Testis (tissue), 2 donors: ENCODE measurements at regions not wholly inside any gene's neighbourhood (a gene's known extent, or its start where the extent isn't known, plus 50 kb on each side); places are given as distances from the start of the nearest gene placed in this dataset.

Experiments used
- DNase-seq: peaks from one replicate; pipeline ENCODE4 v3.0.0-alpha.2; 2019
- H3K27ac ChIP-seq, 2 donors: fragments of 200-600 bp; sonication (generic); one replicate each; pipeline ENCODE4 v1.5.1; 2019
- H3K27me3 ChIP-seq: fragments of 200-600 bp; sonication (generic); one replicate; pipeline ENCODE4 v1.5.1; 2019
- H3K36me3 ChIP-seq: fragments of 200-600 bp; sonication (generic); one replicate; pipeline ENCODE4 v1.5.1; 2017; ENCODE audit warnings: low read depth; ENCODE audit errors: missing control alignments
- H3K4me1 ChIP-seq: fragments of 200-600 bp; sonication (generic); one replicate; pipeline ENCODE4 v1.5.1; 2019
- H3K4me3 ChIP-seq, 2 donors: fragments of 200-600 bp; sonication (generic); one replicate each; pipeline ENCODE4 v1.5.1; 2017 to 2019
- H3K9me3 ChIP-seq: fragments of 200-600 bp; sonication (generic); one replicate; pipeline ENCODE4 v1.5.1; 2017
- POLR2A ChIP-seq: fragments of 450-650 bp; IDR thresholded peaks from one replicate; pipeline ENCODE4 v1.6.1; 2017; ENCODE audit warnings: antibody characterized with exemption, mild to moderate bottlenecking, moderate library complexity
- WGBS, 2 donors: methylation state at CpG; one replicate each; pipeline ENCODE4 v1.1.5; 2018; 5-methylcytosine and 5-hydroxymethylcytosine counted together
- intact Hi-C: fragments of 100-400 bp; cut with DNase I; formaldehyde crosslinking; loops from one replicate; pipeline ENCODE4 v1.15.1; 2023; ENCODE audit warnings: low total_unique reads
- TF ChIP-seq, protein P1 (sequence below), 3 experiments: fragments of 450-650 bp in 2 of 3; fragments of 200-600 bp in 1 of 3; sonication (generic) in 1 of 3; IDR thresholded peaks; one replicate each; pipeline ENCODE4 v1.5.1; 2016 to 2019; ENCODE audit warnings: antibody characterized with exemption in 3 of 3, mild to moderate bottlenecking in 2 of 3, moderate library complexity in 1 of 3

DNA sequence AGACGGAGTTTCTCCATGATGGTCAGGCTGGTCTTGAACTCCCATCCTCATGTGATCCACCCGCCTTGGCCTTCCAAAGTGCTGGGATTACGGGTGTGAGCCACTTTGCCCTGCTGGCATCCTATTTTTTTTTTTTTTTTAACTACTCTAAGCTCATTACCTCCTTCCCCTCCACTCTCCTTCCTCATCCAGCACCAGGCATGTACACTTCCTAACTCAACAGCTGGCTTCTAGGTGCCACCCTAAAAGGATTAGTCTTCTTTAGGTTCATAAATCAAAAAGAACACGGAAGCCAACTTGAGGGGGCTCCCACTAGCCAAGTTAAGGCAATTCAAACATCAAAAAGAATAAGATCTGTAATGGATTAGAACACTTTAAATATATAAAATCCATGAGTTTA, 70.6 kb upstream of the TEX51 start:
- no peaks in the 10 kb centered on the region for H3K36me3 ChIP-seq
- no peak overlapping the region for H3K27ac ChIP-seq
- 90% methylated on average over 4 of the region's 4 CpGs for WGBS, 2 donors
- intact Hi-C loops, result no loop called here
- H3K27me3 ChIP-seq, result no peaks in the 10 kb centered on the region
- DNase-seq, result no peak
- no peak for TF ChIP-seq POLR2A
- TF ChIP-seq, protein P1, sequence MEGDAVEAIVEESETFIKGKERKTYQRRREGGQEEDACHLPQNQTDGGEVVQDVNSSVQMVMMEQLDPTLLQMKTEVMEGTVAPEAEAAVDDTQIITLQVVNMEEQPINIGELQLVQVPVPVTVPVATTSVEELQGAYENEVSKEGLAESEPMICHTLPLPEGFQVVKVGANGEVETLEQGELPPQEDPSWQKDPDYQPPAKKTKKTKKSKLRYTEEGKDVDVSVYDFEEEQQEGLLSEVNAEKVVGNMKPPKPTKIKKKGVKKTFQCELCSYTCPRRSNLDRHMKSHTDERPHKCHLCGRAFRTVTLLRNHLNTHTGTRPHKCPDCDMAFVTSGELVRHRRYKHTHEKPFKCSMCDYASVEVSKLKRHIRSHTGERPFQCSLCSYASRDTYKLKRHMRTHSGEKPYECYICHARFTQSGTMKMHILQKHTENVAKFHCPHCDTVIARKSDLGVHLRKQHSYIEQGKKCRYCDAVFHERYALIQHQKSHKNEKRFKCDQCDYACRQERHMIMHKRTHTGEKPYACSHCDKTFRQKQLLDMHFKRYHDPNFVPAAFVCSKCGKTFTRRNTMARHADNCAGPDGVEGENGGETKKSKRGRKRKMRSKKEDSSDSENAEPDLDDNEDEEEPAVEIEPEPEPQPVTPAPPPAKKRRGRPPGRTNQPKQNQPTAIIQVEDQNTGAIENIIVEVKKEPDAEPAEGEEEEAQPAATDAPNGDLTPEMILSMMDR (IDR thresholded peaks at IDR 0.05), result no peak
- no peaks in the 10 kb centered on the region for H3K9me3 ChIP-seq
- H3K4me1 ChIP-seq, result no peaks in the 10 kb centered on the region
- H3K4me3 ChIP-seq, result no peak overlapping the region

DNA sequence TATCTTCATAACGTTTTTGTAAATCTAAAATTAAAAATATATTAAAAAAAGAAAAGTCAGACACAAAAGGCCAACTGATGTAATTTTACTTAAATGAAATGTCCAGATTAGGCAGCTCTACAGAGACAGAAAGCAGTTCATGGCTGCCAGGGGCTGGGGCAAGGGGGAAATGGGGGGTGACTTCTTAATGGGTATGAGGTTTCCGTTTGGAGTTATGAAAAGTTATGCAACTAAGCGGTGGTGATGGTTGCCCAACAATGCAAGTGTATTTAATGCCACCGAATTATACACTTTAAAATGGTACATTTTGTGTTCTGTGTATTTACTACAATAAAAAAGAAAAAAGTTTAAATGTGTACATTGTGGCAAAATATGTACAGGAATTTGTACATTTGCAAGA, 70.2 kb upstream of the TEX51 start:
- TF ChIP-seq POLR2A, result no peak
- TF ChIP-seq, protein P1 (IDR thresholded peaks at IDR 0.05), result no peak
- DNase-seq, result no peak
- no peaks in the 10 kb centered on the region for H3K27me3 ChIP-seq
- 85% methylated on average over 4 of the region's 4 CpGs for WGBS, 2 donors
- no peaks in the 10 kb centered on the region for H3K4me1 ChIP-seq
- no peaks in the 10 kb centered on the region for H3K9me3 ChIP-seq
- H3K36me3 ChIP-seq, result no peaks in the 10 kb centered on the region
- no peak overlapping the region for H3K27ac ChIP-seq
- H3K4me3 ChIP-seq, result no peak overlapping the region
- intact Hi-C loops, result no loop called here

DNA sequence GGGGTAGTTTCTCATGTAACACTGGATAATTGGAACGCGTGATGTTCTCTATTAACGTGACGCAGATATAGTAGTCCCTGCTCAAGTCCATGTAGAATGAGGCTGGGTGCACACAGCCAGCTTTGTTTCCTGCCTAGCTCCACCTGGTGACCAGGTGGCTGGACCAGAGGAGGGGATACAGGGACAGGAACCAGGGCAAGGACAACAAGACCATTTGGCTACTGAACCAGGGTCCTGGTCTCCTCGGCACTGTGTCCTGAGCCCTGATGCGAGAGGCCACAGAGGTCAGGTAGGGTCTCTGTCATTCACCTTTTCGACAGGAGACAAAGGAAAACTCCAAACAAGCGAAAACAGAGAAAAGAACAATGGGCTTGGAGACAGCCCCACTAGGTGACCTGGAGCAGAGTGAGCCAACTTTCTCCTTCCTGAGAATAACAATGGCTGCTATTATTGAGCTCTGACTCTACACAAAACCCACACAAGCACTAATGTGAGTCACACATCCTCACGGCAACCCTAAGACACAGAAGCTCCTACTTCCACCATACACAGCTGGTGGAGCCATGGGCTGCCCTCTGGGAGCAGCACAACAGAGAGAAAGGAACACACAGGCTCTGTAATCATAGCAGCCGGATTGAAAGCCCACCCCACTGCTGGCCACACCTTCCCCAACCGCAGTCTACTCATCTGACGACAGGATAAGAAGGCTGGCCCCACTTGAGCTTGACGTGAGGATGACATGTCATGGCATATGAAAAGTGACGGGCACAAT, 67.3 kb upstream of the TEX51 start:
- WGBS, 2 donors, result 81 to 82% methylated on average over 14 of the region's 14 CpGs
- Histone ChIP-seq H3K27me3 (no peaks in the 10 kb centered on the region), H3K27ac (no peak overlapping the region), H3K4me3 (no peak overlapping the region), H3K4me1 (no peaks in the 10 kb centered on the region), H3K9me3 (no peaks in the 10 kb centered on the region), H3K36me3 (no peaks in the 10 kb centered on the region)
- DNase-seq, result no peak
- TF ChIP-seq, protein P1 (IDR thresholded peaks at IDR 0.05), result no peak
- TF ChIP-seq POLR2A, result no peak
- intact Hi-C loops, result no loop called here

DNA sequence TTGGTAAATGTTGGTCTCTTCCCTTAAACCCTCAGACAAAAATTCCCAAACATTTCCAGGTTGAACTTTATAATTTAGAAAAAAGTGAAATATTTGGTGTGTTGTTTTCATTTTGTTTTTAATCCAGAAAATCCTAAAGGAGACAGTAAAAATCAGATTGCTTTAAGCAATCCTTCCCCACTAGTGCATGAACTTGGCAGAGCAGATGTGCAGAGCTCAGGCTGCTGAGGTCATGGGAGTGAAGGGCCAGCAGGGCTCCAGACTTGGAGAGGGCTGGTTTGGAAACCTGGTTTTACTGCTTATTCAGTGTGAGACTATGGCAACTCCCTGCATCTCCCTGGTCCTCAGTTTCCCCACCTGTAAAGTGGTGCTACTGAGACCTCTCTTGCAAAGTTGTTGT, 66.7 kb upstream of the TEX51 start:
- TF ChIP-seq, protein P1 (IDR thresholded peaks at IDR 0.05), result no peak
- no peak for TF ChIP-seq POLR2A
- H3K9me3 ChIP-seq, result no peaks in the 10 kb centered on the region
- H3K4me3 ChIP-seq, result no peak overlapping the region
- H3K27ac ChIP-seq, result no peak overlapping the region
- H3K4me1 ChIP-seq, result no peaks in the 10 kb centered on the region
- H3K27me3 ChIP-seq, result no peaks in the 10 kb centered on the region
- no peak for DNase-seq
- H3K36me3 ChIP-seq, result no peaks in the 10 kb centered on the region
- intact Hi-C loops, result no loop called here

DNA sequence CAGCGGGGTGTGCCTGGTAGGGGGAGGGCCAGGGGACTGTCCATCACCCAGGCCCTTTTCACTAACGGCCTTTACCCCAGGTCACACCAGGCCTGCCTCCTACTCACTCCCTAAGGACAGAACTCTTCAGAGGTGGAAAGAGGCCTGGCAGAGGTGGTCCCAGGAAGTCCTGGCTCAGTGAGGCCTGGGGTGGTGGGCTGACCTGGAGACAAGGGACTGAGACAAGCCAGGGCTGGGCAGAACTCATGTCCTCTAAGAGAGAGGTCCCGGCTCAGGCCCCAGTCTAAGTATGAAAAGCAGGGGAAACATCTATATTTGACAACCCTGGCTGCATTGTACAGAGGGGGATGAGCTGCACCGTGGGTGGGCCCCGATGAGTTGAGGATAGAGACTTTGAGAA, 65.9 kb upstream of the TEX51 start:
- Histone ChIP-seq H3K9me3 (no peaks in the 10 kb centered on the region), H3K4me3 (no peak overlapping the region), H3K4me1 (no peaks in the 10 kb centered on the region), H3K27ac (no peak overlapping the region), H3K27me3 (no peaks in the 10 kb centered on the region), H3K36me3 (no peaks in the 10 kb centered on the region)
- WGBS, 2 donors, result 91 to 92% methylated on average over 5 of the region's 5 CpGs
- intact Hi-C loops, result no loop called here
- no peak for DNase-seq
- no peak for TF ChIP-seq POLR2A
- TF ChIP-seq, protein P1 (IDR thresholded peaks at IDR 0.05), result no peak
